NCI-H1105 (cell line): ENCODE measurements at regions not wholly inside any gene's neighbourhood (a gene's known extent, or its start where the extent isn't known, plus 50 kb on each side); places are given as distances from the start of the nearest gene placed in this dataset.

Source experiments
- DNase-seq: peaks from one replicate; lab custom pipeline; 2025; lab: John Stamatoyannopoulos, UW

GRCh38 chr15:31456354-31457060 is 129.9 kb downstream of the KLF13 start:
- DNase-seq = no peak

- no peak for DNase-seq
Measured at GRCh38 chr15:31457161-31457560, 130.5 kb downstream of the KLF13 start.

DNA sequence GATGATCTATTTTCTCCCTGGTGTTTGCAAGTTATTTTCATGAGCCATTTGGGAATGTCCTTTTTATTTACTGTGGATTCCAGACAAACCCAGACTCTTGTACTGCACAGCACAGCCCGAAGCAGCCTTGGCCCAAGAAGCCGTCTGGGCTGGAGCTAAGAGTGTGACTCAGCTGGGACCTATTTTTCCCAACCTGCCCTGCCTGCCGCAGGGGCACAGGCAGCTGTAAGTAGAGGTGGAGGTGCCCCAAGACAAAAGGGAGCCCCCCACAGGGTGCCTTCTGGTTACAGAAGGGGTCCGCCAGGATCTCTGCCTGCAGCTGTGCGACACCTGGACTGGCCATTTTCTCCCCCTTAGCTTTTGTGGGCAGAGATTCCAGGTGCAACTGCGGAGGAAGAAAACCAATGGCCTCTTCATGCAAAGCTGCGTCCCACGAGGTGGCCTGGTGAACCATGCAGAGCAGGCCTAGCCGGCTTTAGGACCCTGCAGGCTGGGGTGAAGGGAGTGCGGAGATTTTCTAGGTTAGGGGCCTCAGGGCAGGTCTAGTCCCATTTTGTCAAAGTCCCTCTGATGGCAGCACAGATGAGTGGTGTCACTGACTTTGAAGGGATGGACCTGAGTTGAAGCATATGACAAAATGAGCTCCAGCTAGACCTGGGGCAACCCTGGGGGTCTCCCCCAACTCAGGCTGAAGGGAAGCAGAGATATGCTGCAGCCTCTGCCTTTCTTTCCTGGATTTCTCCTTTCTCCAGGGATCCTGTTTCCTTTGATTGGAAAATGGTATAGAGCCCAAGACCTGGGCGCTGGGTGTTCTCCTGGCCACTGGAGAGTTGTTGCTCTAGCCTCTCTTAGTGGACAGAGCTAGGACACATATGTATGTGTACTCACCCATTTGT is 131.2 kb downstream of the KLF13 start:
- no peak for DNase-seq

DNA sequence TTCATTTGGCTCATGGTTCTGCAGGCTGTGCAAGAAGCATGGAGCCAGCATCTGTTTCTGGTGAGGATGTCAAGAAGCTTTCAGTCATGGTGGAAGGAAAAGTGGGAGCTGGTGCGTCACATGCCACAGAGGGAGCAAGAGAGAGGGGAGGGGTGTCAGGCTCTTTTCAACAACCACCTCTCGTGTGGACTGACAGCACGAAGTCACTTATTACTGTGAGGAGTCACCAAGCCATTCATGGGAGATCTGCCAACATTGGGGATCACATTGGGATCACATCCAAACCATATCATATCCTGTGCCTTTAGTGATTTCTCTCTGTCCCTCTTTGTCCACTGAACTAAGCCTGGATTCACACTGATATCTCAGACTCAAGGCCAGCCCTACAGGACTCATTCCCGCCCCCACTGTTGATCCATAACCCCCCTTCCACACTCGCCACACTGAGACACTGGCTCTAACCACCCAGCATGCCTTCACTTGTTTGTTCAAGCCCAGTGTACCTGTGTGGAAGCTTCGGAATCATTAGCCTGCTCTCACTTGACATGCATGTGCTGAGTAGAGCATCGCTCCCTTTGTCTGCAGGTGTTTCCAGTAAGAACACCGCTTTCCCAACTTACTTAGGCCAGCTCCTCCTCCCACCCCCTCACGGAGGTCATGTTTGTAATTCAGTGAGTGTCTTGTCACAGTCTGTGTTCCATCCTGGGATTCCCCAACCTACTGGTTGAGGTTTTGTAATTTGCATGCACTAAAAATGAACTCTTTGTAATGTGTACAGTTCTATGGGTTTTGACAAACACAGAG is 132.2 kb downstream of the KLF13 start:
- no peak for DNase-seq

- DNase-seq = no peak
Measured at GRCh38 chr15:31459400-31459748, 132.7 kb downstream of the KLF13 start.

GRCh38 chr15:31461375-31461774 is 134.7 kb downstream of the KLF13 start:
- no peak for DNase-seq

- no peak for DNase-seq
Measured at GRCh38 chr15:31461911-31462480, 135.4 kb downstream of the KLF13 start.

DNA sequence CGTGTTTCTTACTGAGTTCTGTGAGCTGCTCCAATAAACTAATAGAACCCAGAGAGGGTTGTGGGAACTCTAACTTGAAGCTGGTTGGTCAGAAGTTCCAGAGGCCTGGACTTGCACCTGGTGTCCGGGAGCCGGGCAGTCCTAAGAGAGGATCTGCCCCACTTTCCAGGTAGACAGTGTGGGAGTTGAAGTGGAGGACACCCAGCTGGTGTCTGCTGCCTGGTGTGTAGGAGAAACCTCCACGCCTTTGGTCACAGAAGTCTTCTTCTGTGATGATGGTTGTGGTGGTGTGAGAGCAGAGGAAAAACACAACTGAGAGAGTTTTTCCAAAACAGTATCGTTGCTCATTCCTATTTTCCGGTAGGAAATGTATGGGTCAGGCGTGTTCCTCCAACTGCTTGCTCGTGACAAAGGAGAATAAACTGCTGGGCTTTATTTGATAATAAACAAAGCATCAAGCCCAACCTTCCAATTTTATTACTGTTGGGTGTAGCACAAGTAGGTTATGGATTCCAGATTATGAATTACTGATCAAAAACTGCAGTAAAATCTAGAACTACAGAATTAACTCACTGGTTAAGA is 137.0 kb downstream of the KLF13 start:
- no peak for DNase-seq

GRCh38 chr15:31464216-31465082 is 137.8 kb downstream of the KLF13 start:
- DNase-seq = no peak

DNA sequence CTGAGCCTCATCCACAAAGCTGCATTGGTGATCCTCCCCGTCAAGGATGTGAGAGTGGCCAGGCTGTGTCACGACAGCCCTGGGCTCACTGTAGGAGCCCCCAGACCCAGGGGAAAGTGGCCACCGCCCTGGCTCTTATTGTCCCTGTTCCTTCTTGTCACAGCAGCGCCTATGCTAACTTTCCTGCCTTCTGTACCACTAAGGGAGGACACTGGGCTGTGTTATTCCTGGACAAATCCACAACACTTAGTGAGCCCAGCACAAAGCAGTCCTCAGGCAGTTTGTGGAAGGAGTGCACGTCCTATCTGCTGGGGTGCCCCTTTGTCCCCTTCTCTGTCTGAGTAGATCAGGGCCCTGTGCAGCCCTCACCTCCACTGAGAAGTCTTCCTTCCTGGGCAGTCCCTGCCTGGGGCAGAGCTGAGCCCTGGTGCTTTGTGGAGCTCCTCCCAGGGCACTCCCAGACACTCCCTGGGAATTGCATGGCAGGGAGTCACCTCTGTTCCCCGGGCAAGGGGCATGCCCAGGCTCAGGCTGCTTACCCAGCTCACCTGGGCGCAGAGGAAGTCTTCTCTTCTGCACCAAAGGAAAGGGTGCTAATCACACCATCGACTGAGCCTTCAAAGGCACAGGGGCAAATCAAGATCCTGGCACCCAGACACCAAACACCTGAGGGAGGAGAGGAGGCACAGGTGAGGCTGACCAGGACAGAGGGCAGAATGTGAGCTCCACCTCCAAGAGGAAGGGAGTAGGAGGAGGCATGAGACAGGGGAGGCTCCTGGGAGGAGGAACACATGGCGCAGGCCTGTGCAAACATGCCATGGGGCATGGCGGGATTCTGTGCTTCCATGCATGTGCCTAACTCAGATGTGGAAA is 138.7 kb downstream of the KLF13 start:
- no peak for DNase-seq

DNA sequence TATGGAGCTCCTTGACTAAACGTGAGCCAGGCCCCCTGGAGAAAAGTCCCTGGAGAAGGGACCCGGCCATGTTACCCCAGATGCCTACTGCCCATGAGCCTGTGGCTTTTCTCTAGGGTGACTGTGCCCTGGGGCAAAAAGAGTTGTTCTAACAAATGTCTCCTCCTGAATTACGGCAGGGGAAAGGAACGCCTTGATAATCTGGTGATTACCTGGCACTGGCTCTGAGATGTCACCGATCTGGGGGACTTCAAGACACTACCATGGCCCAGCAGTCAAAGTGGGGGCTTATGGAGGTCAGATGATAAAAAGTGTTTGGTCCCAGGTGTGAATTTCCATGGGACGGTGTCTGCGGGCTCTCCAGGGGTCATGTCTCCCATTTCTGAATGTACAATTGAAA is 140.7 kb downstream of the KLF13 start:
- DNase-seq = no peak

DNA sequence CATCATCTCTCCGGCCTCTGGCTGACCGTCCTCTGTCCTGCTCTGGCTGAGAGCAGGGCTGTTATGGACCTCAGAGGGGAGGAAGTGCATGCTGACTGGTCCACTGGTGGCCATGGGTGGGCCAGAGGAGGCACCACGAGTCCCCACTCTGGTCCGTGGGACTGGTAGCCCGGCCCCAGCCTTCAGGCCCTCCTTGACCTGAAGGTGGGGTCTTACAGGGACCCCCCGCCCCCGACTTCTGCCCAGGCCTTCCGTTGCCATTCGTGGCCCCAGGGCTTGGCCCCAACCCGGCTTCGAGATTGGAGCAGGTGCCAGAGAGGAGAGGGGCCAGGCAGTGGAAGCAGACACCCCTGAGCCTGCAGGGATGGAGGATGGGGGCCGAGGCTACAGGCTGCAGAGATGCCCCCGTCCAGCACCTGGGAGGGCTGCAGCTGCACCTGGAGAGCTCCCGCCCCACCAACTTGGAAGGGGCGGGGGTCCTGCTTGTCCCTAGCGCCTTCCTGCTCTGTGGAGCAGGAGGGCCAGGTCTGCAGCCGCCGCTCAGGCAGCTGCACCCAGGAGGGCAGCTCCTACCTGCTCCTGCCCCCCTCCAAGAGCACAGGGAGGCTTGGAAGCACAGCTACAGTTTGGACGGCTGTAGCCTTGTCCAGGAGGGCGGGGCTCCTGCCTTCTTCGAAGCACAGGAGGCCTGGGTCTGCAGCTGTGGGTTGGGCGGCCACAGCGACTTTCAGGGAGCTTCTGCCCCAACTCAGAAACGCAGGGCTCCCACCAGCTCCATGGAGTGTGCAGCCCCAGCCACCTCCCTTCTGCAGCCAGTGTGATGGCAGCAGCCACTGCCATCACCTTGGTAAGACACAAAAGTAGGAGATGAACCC is 142.5 kb downstream of the KLF13 start:
- no peak for DNase-seq

- no peak for DNase-seq
Measured at GRCh38 chr15:31469786-31470525, 143.3 kb downstream of the KLF13 start.

- no peak for DNase-seq
Measured at GRCh38 chr15:31470756-31471155, 144.1 kb downstream of the KLF13 start.

- no peak for DNase-seq
Measured at GRCh38 chr15:31471731-31472430, 145.2 kb downstream of the KLF13 start.

GRCh38 chr15:31472636-31473384 is 146.2 kb downstream of the KLF13 start:
- DNase-seq = no peak
